Upper lobe of left lung (tissue), 6 donors: ENCODE measurements at regions not wholly inside any gene's neighbourhood (a gene's known extent, or its start where the extent isn't known, plus 50 kb on each side); places are given as distances from the start of the nearest gene placed in this dataset.

Experiments used
- ATAC-seq, 2 donors: fragments of 200-7000 bp; cut with Tn5 transposase; one replicate each; pipeline ENCODE4 v1.9.1; 2022; ENCODE audit warnings: mild to moderate bottlenecking in 2 of 2, moderate library complexity in 2 of 2; ENCODE audit not compliant: low FRiP score in 2 of 2
- DNase-seq, 2 donors: peaks; one replicate each; pipeline ENCODE4 v3.0.0-alpha.2; 2019 to 2020
- H3K27ac ChIP-seq, 4 donors: fragments of 200-600 bp; sonication (generic); one replicate each; pipeline ENCODE4 v1.5.1; 2016 to 2019
- H3K27me3 ChIP-seq, 4 donors: fragments of 200-600 bp; sonication (generic); one replicate each; pipeline ENCODE4 v1.5.1; 2017 to 2019
- H3K36me3 ChIP-seq, 4 donors: fragments of 200-600 bp; sonication (generic); one replicate each; pipeline ENCODE4 v1.5.1; 2016 to 2019
- H3K4me1 ChIP-seq, 4 donors: fragments of 200-600 bp; sonication (generic); one replicate each; pipeline ENCODE4 v1.5.1; 2018 to 2019
- H3K4me3 ChIP-seq, 4 donors: fragments of 200-600 bp; sonication (generic); one replicate each; pipeline ENCODE4 v1.5.1; 2017 to 2019; ENCODE audit warnings: mild to moderate bottlenecking in 2 of 4, moderate library complexity in 1 of 4
- H3K9me3 ChIP-seq, 4 donors: fragments of 200-600 bp; sonication (generic); one replicate each; pipeline ENCODE4 v1.5.1; 2018 to 2019
- EP300 ChIP-seq, 4 donors: sonication (generic); formaldehyde crosslinking; IDR thresholded peaks; one replicate each; pipeline ENCODE4 v1.5.1; 2017; ENCODE audit warnings: antibody characterized with exemption in 4 of 4, control low read depth in 2 of 4
- POLR2A ChIP-seq, 4 donors: fragments of 450-650 bp; IDR thresholded peaks; one replicate each; pipeline ENCODE4 v1.5.1; 2016 to 2017; ENCODE audit warnings: antibody characterized with exemption in 4 of 4, mild to moderate bottlenecking in 2 of 4
- POLR2AphosphoS5 ChIP-seq, 2 donors: sonication (generic); formaldehyde crosslinking; IDR thresholded peaks; one replicate each; pipeline ENCODE4 v1.5.1; 2017; ENCODE audit warnings: antibody characterized with exemption in 2 of 2
- WGBS, 2 donors: methylation state at CpG; one replicate each; pipeline ENCODE4 v1.1.5; 2017 to 2018; 5-methylcytosine and 5-hydroxymethylcytosine counted together
- TF ChIP-seq, protein P1 (sequence below), 6 experiments: fragments of 450-650 bp in 4 of 6; fragments of 200-600 bp in 2 of 6; sonication (generic) in 2 of 6; IDR thresholded peaks; one replicate each; pipeline ENCODE4 v1.5.1; 2016 to 2019; ENCODE audit warnings: antibody characterized with exemption in 6 of 6
- donor health status: DM: no; HTN: no; CAD: no; lungs with moderate emphysema.
- donor health status: DM: no; HTN: yes; CAD: no; lungs with severe emphysema.

DNA sequence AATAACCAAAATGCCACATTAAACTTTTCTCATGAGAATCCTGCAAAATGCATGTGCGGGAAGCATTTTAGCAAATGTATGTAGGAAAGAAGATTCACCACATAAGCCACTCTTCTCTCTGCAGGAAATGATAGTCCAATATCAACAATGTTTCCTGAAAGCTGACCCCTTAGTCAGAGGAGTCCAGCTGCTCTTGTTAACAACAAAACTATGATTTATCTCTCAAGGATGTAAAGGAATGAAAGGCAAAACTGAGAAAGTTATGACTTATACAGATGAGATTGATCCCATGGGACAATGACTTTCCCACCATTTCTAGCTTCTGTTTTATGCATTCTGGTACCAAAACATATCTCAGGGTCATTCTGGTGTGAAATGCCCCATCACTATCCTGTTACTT lies 125.0 kb upstream of the EDNRA start:
- TF ChIP-seq, protein P1, sequence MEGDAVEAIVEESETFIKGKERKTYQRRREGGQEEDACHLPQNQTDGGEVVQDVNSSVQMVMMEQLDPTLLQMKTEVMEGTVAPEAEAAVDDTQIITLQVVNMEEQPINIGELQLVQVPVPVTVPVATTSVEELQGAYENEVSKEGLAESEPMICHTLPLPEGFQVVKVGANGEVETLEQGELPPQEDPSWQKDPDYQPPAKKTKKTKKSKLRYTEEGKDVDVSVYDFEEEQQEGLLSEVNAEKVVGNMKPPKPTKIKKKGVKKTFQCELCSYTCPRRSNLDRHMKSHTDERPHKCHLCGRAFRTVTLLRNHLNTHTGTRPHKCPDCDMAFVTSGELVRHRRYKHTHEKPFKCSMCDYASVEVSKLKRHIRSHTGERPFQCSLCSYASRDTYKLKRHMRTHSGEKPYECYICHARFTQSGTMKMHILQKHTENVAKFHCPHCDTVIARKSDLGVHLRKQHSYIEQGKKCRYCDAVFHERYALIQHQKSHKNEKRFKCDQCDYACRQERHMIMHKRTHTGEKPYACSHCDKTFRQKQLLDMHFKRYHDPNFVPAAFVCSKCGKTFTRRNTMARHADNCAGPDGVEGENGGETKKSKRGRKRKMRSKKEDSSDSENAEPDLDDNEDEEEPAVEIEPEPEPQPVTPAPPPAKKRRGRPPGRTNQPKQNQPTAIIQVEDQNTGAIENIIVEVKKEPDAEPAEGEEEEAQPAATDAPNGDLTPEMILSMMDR (IDR thresholded peaks at IDR 0.05), result no peak
- TF ChIP-seq POLR2A (IDR thresholded peaks at IDR 0.05) (no peak), POLR2AphosphoS5 (IDR thresholded peaks at IDR 0.05) (no peak), EP300 (IDR thresholded peaks at IDR 0.05) (no peak)
- Histone ChIP-seq H3K9me3 (no peaks in the 10 kb centered on the region), H3K36me3 (no peaks in the 10 kb centered on the region), H3K27me3 (no peaks in the 10 kb centered on the region), H3K4me1 (no peaks in the 10 kb centered on the region), H3K4me3 (no peak overlapping the region), H3K27ac (no peak overlapping the region)
- WGBS, 2 donors, result 48 to 76% methylated on average over 1 of the region's 1 CpG
- DNase-seq, result no peak
- no peak for ATAC-seq

DNA sequence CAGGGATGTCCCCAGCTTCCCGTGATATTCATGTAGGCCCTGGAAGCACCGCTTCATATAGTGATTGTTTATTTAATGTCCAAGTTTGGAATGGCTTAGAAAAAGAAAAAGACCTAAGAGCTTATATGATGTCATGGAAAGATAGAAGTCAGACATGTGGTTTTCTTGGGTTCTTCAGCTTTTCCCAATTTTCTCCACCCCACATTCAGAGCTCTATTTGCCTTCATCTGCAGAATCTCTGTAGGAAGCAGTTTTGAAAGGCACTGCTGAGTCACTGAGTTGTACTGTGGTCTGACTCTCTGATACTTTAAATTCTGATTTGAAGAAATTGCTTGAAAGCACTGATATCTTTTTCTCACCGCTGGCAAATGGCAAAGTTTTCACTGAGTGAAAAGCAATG lies 120.6 kb upstream of the EDNRA start:
- Histone ChIP-seq H3K4me3 (no peak overlapping the region), H3K9me3 (no peaks in the 10 kb centered on the region), H3K4me1 (peaks cover 5 to 22% (median 12%) of the 10 kb centered on the region in 4 donors), H3K27ac (peak overlapping the region in 3 of 4 donors; percentile 35 to 65 (median 51)), H3K27me3 (no peaks in the 10 kb centered on the region), H3K36me3 (no peaks in the 10 kb centered on the region)
- no peak for DNase-seq
- ATAC-seq, result no peak
- TF ChIP-seq POLR2A (IDR thresholded peaks at IDR 0.05) (no peak), EP300 (IDR thresholded peaks at IDR 0.05) (no peak), POLR2AphosphoS5 (IDR thresholded peaks at IDR 0.05) (no peak)
- TF ChIP-seq, protein P1 (IDR thresholded peaks at IDR 0.05), result no peak
- WGBS, 2 donors, result 57 to 75% methylated on average over 3 of the region's 3 CpGs

DNA sequence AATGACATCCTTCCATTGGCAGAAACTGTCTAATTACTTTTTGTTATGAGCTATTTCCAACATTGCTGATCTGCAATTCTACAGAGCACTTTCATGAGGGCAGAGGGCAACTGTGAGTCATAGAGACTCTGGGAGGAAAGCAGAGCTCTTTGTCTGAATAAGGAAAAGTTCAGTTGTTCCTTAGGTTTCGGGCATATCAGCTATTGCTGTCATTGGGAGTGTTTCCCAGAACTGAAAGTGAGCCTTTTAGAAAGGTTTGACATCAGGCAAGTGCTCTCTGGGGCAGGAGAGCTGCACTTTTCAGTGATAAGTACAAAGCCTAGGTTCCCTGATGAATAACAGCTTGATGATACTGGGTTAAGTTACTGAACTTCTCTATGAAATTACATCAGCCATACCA lies 119.2 kb upstream of the EDNRA start:
- DNase-seq (peak in 1 of 2 donors; percentile 34), ATAC-seq (peak; percentile 56 to 76)
- Histone ChIP-seq H3K36me3 (no peaks in the 10 kb centered on the region), H3K27ac (peak overlapping the region; percentile 53 to 72 (median 63)), H3K9me3 (no peaks in the 10 kb centered on the region), H3K4me1 (peaks cover 5 to 22% (median 12%) of the 10 kb centered on the region in 4 donors), H3K4me3 (no peak overlapping the region), H3K27me3 (no peaks in the 10 kb centered on the region)
- no peak for TF ChIP-seq POLR2A (IDR thresholded peaks at IDR 0.05)
- TF ChIP-seq EP300 (IDR thresholded peaks at IDR 0.05), result peak in 1 of 4 donors; percentile 38
- TF ChIP-seq POLR2AphosphoS5 (IDR thresholded peaks at IDR 0.05), result peak in 1 of 2 donors; percentile 38
- TF ChIP-seq, protein P1 (IDR thresholded peaks at IDR 0.05), result no peak
- WGBS, 2 donors, result 30 to 46% methylated on average over 1 of the region's 1 CpG

DNA sequence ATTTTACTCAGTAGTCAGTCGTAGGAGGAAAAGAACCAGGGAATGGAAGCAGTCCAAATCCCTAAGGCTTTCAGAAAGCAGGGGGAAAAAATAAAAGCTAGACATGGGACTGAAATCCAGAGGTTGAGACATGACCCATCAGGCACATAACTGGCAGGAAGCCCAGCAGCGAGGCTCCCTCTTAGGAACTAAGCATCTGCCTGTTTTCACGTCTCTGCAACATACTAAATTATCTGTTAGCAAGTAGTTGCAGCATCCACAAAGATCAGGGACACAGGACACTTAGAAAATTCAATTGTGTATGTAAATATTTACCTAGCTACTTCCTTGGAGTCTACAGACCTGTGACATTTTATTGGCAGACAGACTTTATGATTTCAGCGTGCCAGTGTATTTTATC lies 118.0 kb upstream of the EDNRA start:
- ATAC-seq, result peak in 1 of 2 donors; percentile 22
- WGBS, 2 donors, result 37 to 42% methylated on average over 4 of the region's 4 CpGs
- H3K27ac ChIP-seq, result peak overlapping the region; percentile 53 to 72 (median 63)
- H3K9me3 ChIP-seq, result no peaks in the 10 kb centered on the region
- H3K36me3 ChIP-seq, result no peaks in the 10 kb centered on the region
- peak in 1 of 2 donors; percentile 40 for DNase-seq
- no peaks in the 10 kb centered on the region for H3K27me3 ChIP-seq
- no peak overlapping the region for H3K4me3 ChIP-seq
- TF ChIP-seq POLR2AphosphoS5 (IDR thresholded peaks at IDR 0.05), result peak in 1 of 2 donors; percentile 29
- no peak for TF ChIP-seq POLR2A (IDR thresholded peaks at IDR 0.05)
- H3K4me1 ChIP-seq, result peaks cover 5 to 22% (median 12%) of the 10 kb centered on the region in 4 donors

DNA sequence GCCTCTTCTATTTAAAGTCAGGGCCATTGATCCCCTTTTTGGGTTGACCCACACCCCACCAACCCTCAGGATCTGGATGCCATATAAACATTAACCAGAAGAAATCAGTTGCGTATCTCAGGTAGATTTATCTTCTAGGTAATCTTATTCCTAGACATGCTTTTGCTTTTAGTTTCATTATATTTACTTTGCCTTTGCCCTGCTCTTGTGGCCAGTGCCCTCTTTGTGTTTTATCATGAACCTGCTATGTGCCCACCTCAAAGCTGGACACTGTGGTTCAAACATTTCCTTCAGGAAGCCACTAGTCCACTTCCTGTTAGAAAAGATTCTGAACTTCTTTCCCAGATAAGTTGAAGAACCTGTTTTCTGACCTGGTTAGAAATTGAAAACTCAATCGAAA lies 117.4 kb upstream of the EDNRA start:
- Histone ChIP-seq H3K9me3 (no peaks in the 10 kb centered on the region), H3K4me1 (peaks cover 5 to 25% (median 12%) of the 10 kb centered on the region in 4 donors), H3K36me3 (no peaks in the 10 kb centered on the region), H3K27me3 (no peaks in the 10 kb centered on the region), H3K4me3 (no peak overlapping the region), H3K27ac (peak overlapping the region in 2 of 4 donors; percentile 53 to 71)
- no peak for ATAC-seq
- 69 to 74% methylated on average over 2 of the region's 2 CpGs for WGBS, 2 donors
- DNase-seq, result no peak
- TF ChIP-seq POLR2AphosphoS5 (IDR thresholded peaks at IDR 0.05) (no peak), POLR2A (IDR thresholded peaks at IDR 0.05) (no peak), EP300 (IDR thresholded peaks at IDR 0.05) (no peak)
- TF ChIP-seq, protein P1 (IDR thresholded peaks at IDR 0.05), result no peak
